ENCODE measurements at regions not wholly inside any gene's neighbourhood (a gene's known extent, or its start where the extent isn't known, plus 50 kb on each side); places are given as distances from the start of the nearest gene placed in this dataset.
A peak's percentile ranks its signal among the peaks of the same experiment; 100 is the strongest.

GRCh38 chr6:135658916-135659315 lies 161.4 kb upstream of the AHI1 start:
- DNase-seq (ENCODE audit: low spot score) (no peak), ATAC-seq (ENCODE audit: low read depth) (no peak)
- Histone ChIP-seq H3K4me3 (ENCODE audit: severe bottlenecking) (no peak overlapping the region), H3K27me3 (ENCODE audit: insufficient read depth, poor library complexity, severe bottlenecking) (no peaks in the 10 kb centered on the region), H3K36me3 (ENCODE audit: low read depth) (no peaks in the 10 kb centered on the region), H3K4me1 (ENCODE audit: insufficient read depth, poor library complexity, severe bottlenecking) (no peaks in the 10 kb centered on the region), H3K9me3 (ENCODE audit: severe bottlenecking) (no peaks in the 10 kb centered on the region), H3K27ac (ENCODE audit: poor library complexity, severe bottlenecking) (no peak overlapping the region)
- TF ChIP-seq CTCF (IDR thresholded peaks at IDR 0.05; ENCODE audit: poor library complexity, severe bottlenecking): no peak

GRCh38 chr6:135664527-135664926 lies 167.0 kb upstream of the AHI1 start:
- Histone ChIP-seq H3K36me3 (ENCODE audit: low read depth) (no peaks in the 10 kb centered on the region), H3K27me3 (ENCODE audit: insufficient read depth, poor library complexity, severe bottlenecking) (no peaks in the 10 kb centered on the region), H3K4me1 (ENCODE audit: insufficient read depth, poor library complexity, severe bottlenecking) (peaks cover 3% of the 10 kb centered on the region), H3K9me3 (ENCODE audit: severe bottlenecking) (no peaks in the 10 kb centered on the region), H3K27ac (ENCODE audit: poor library complexity, severe bottlenecking) (no peak overlapping the region), H3K4me3 (ENCODE audit: severe bottlenecking) (no peak overlapping the region)
- ATAC-seq (ENCODE audit: low read depth): no peak
- TF ChIP-seq CTCF (IDR thresholded peaks at IDR 0.05; ENCODE audit: poor library complexity, severe bottlenecking): no peak
- no peak for DNase-seq (ENCODE audit: low spot score)

GRCh38 chr6:135665935-135666334 lies 168.4 kb upstream of the AHI1 start:
- no peak for DNase-seq (ENCODE audit: low spot score)
- H3K27ac ChIP-seq (ENCODE audit: poor library complexity, severe bottlenecking): no peak overlapping the region

GRCh38 chr6:135667691-135668455 lies 170.3 kb upstream of the AHI1 start:
- no peaks in the 10 kb centered on the region for H3K27me3 ChIP-seq (ENCODE audit: insufficient read depth, poor library complexity, severe bottlenecking)
- H3K4me3 ChIP-seq (ENCODE audit: severe bottlenecking): no peak overlapping the region
- TF ChIP-seq CTCF (IDR thresholded peaks at IDR 0.05; ENCODE audit: poor library complexity, severe bottlenecking): no peak
- DNase-seq (ENCODE audit: low spot score) (no peak), ATAC-seq (ENCODE audit: low read depth) (peak; percentile 85)
- peaks cover 3% of the 10 kb centered on the region for H3K4me1 ChIP-seq (ENCODE audit: insufficient read depth, poor library complexity, severe bottlenecking)
- H3K9me3 ChIP-seq (ENCODE audit: severe bottlenecking): no peaks in the 10 kb centered on the region
- H3K36me3 ChIP-seq (ENCODE audit: low read depth): no peaks in the 10 kb centered on the region
- H3K27ac ChIP-seq (ENCODE audit: poor library complexity, severe bottlenecking): no peak overlapping the region

More at GRCh38 chr6:135665935-135666334, 168.4 kb upstream of the AHI1 start:
- no peak for ATAC-seq (ENCODE audit: low read depth)
- Histone ChIP-seq H3K27me3 (ENCODE audit: insufficient read depth, poor library complexity, severe bottlenecking) (no peaks in the 10 kb centered on the region), H3K4me1 (ENCODE audit: insufficient read depth, poor library complexity, severe bottlenecking) (peaks cover 3% of the 10 kb centered on the region), H3K36me3 (ENCODE audit: low read depth) (no peaks in the 10 kb centered on the region), H3K9me3 (ENCODE audit: severe bottlenecking) (no peaks in the 10 kb centered on the region), H3K4me3 (ENCODE audit: severe bottlenecking) (no peak overlapping the region)
- no peak for TF ChIP-seq CTCF (IDR thresholded peaks at IDR 0.05; ENCODE audit: poor library complexity, severe bottlenecking)

GRCh38 chr6:135672256-135672655 lies 174.7 kb upstream of the AHI1 start:
- Histone ChIP-seq H3K36me3 (ENCODE audit: low read depth) (no peaks in the 10 kb centered on the region), H3K4me3 (ENCODE audit: severe bottlenecking) (no peak overlapping the region), H3K27ac (ENCODE audit: poor library complexity, severe bottlenecking) (no peak overlapping the region), H3K4me1 (ENCODE audit: insufficient read depth, poor library complexity, severe bottlenecking) (no peaks in the 10 kb centered on the region), H3K9me3 (ENCODE audit: severe bottlenecking) (no peaks in the 10 kb centered on the region), H3K27me3 (ENCODE audit: insufficient read depth, poor library complexity, severe bottlenecking) (no peaks in the 10 kb centered on the region)
- DNase-seq (ENCODE audit: low spot score) (no peak), ATAC-seq (ENCODE audit: low read depth) (no peak)
- TF ChIP-seq CTCF (IDR thresholded peaks at IDR 0.05; ENCODE audit: poor library complexity, severe bottlenecking): no peak
